Astrocyte of the spinal cord (primary cell): ENCODE measurements at regions not wholly inside any gene's neighbourhood (a gene's known extent, or its start where the extent isn't known, plus 50 kb on each side); places are given as distances from the start of the nearest gene placed in this dataset.
A peak's percentile ranks its signal among the peaks of the same experiment; 100 is the strongest.

Experiments
- DNase-seq: peaks from one replicate; pipeline ENCODE4 v3.0.0; 2011; ENCODE audit warnings: low read depth, low spot score
- H3K4me3 ChIP-seq: 2 replicates; pipeline ENCODE4 v1.5.1; 2011; ENCODE audit warnings: low read depth, mild to moderate bottlenecking, low read length, moderate library complexity
- CTCF ChIP-seq: IDR thresholded peaks from 2 replicates; pipeline ENCODE4 v1.5.1; 2012; ENCODE audit warnings: low read depth, mild to moderate bottlenecking, low read length, inconsistent platforms
- in situ Hi-C: cut with HindIII; loops from 2 replicates; pipeline ENCODE4 v1.10.0; 2017; ENCODE audit warnings: low sequenced_read_pairs

DNA sequence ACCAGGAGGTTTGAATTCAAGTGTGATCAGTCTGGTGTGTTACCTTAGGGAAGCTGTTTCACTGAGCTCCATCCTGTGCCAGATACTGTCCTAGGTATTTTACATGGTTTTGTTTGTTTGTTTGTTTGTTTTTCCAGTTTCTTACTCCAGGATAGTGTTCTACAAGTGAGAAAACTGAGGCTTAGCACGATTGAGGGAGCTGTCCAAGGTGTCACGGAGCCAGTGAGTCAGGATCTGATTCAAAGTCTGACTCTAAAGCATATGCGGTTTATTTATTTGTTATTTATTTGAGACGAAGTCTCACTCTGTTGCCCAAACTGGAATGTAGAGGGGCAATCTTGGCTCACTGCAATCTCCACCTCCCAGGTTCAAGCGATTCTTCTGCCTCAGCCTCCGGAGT, 79.7 kb upstream of the GNG2 start:
- in situ Hi-C loops, result no loop called here
- no peak for TF ChIP-seq CTCF
- no peak for DNase-seq

DNA sequence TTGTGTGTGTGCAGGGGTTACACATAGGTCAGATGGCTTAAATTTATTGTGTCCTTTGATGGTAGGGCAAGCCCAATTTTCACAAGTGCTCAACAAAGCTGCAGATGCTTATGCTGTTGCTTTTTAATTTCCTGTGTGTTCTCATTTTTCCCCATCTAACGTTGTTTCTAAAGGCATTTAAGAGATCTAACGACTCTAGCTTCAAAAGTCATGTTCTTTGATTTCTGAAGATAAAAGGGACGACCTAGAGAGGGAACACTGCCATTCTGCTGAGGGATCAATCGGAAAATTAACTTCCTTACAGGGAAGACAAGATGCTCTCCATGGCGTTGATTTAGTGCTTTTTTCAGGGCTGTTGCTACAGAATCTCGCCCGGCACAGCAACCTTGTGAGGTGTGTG, 79.0 kb upstream of the GNG2 start:
- no peak overlapping the region for H3K4me3 ChIP-seq
- in situ Hi-C loops, result no loop called here
- no peak for TF ChIP-seq CTCF
- no peak for DNase-seq

More for the DNA sequence above, 79.7 kb upstream of the GNG2 start:
- no peak overlapping the region for H3K4me3 ChIP-seq

DNA sequence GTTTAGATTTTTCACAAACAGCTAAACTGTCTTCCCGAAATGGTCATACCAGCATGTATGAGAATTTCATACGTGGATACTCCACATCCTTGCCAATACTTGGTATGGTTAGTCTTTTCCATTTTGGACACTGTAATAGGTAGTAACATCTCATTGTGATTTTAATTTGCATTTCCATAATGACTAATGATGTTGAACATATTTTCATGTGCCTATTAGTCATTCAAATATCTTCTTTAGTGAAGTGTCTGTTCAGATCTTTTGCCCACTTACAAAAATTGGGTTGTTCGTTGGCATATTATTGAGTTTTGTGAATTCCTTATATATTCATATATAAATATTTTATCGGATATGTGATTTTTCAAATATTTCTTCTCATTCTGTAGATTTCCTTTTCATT, 78.0 kb upstream of the GNG2 start:
- in situ Hi-C loops, result no loop called here
- H3K4me3 ChIP-seq, result no peak overlapping the region
- DNase-seq, result no peak
- no peak for TF ChIP-seq CTCF

DNA sequence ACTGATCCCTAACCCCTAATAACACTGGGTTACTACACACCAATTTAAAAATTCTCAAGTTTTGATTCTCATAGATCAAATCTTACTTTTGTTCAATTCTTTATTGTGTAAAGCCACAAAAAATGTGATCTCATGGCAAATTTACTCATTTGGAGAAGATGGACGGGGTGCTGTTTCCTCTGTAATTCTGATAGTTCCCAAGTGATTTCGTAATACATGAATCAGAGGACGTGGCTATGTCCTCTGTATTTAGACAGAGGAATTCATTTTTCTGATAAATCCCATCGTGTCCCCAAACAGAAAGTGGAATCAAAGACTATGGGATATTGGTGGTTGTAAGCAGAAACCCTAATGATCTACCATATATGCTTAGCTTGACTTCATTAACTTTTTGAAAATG, 76.6 kb upstream of the GNG2 start:
- no peak overlapping the region for H3K4me3 ChIP-seq
- in situ Hi-C loops, result no loop called here
- no peak for TF ChIP-seq CTCF
- DNase-seq, result peak; percentile 26

- no peak for DNase-seq
- no peak for TF ChIP-seq CTCF
- in situ Hi-C loops, result no loop called here
- no peak overlapping the region for H3K4me3 ChIP-seq
These were observed 75.9 kb upstream of the GNG2 start for GRCh38 chr14:51784466-51784865.

DNA sequence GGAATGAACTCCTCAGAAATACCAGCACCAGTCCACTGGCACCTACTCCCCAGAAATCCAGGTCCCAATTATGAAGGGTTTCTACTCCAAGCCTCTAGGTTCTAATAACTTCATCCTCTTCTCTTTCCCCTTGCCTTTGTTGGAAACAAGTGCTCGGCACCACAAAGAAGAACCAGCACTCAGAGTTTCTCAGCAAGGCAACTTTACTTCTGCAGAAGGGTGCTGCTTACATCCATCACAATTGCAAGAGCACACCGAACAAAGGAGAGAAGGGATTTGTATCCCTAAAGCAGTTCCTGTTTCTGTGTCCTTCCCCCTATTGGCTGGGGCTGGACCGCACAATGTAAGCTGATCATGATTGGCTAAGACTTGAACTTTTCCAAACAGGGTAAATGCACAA, 74.2 kb upstream of the GNG2 start:
- in situ Hi-C loops, result no loop called here
- no peak for TF ChIP-seq CTCF
- H3K4me3 ChIP-seq, result no peak overlapping the region
- no peak for DNase-seq

DNA sequence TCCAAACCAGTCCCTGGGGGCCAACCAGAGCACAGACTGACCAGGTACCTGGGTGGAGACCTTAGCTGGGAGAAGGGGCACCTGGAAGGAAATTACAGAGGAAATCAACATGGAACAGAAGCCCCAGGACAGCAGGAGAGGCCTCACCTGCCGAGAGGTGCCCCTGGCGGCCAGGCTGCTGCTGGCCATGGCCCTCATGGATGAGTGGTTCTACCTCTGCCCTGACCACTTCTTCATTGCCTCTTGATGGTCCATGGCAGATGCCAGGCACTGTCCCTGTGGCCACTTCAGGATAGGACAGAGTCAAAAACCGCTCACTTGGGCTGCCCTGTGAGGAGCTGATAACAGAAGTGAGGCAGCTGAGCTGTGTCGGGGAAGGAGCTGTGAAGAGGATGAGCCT, 73.1 kb upstream of the GNG2 start:
- in situ Hi-C loops, result no loop called here
- no peak for TF ChIP-seq CTCF
- DNase-seq, result no peak
- no peak overlapping the region for H3K4me3 ChIP-seq
